ENCODE measurements at regions not wholly inside any gene's neighbourhood (a gene's known extent, or its start where the extent isn't known, plus 50 kb on each side); places are given as distances from the start of the nearest gene placed in this dataset.

GRCh38 chr2:16314001-16314400 lies 351.6 kb downstream of the CYRIA start:
- TF ChIP-seq FOXM1 (IDR thresholded peaks at IDR 0.05; ENCODE audit: borderline replicate concordance), result no peak
- no peak for TF ChIP-seq SUZ12 (IDR thresholded peaks at IDR 0.05)
- no peak for TF ChIP-seq SP1 (IDR thresholded peaks at IDR 0.05)
- TF ChIP-seq TARDBP (IDR thresholded peaks at IDR 0.05), result no peak
- no peak for TF ChIP-seq ELF4 (IDR thresholded peaks at IDR 0.05)
- TF ChIP-seq BHLHE40 (IDR thresholded peaks at IDR 0.05; ENCODE audit: borderline replicate concordance), result no peak
- no peak for TF ChIP-seq FOXK2 (IDR thresholded peaks at IDR 0.05)
- no peak for TF ChIP-seq PKNOX1 (IDR thresholded peaks at IDR 0.05)
- no peak for TF ChIP-seq ARNT (IDR thresholded peaks at IDR 0.05)
- TF ChIP-seq L3MBTL2 (conservative IDR thresholded peaks at IDR 0.05), result no peak
- no peak for TF ChIP-seq NFRKB (IDR thresholded peaks at IDR 0.05)
